GM21786 (cell line): ENCODE measurements at regions not wholly inside any gene's neighbourhood (a gene's known extent, or its start where the extent isn't known, plus 50 kb on each side); places are given as distances from the start of the nearest gene placed in this dataset.
"Not testable (repeated sequence)": the region's sequence is repeated elsewhere in the genome, so short reads cannot be mapped to it uniquely, and the experiment has no call there.

ENCODE experiments used
- ATAC-seq: cut with Tn5 transposase; IDR thresholded peaks from one replicate; pipeline ENCODE4 v1.9.1; 2021; ENCODE audit not compliant: unreplicated experiment

- no peak for ATAC-seq
These were observed 769.1 kb downstream of the CCDC85A start for GRCh38 chr2:56952871-56953270.

GRCh38 chr2:56960581-56960980, 776.8 kb downstream of the CCDC85A start:
- ATAC-seq, result no peak

- no peak for ATAC-seq
These were observed 778.9 kb downstream of the CCDC85A start for GRCh38 chr2:56962673-56963072.

GRCh38 chr2:56969513-56969912, 785.7 kb downstream of the CCDC85A start:
- ATAC-seq, result no peak

- no peak for ATAC-seq
These were observed 787.7 kb downstream of the CCDC85A start for GRCh38 chr2:56971383-56971974.

GRCh38 chr2:56981554-56981953, 797.8 kb downstream of the CCDC85A start:
- ATAC-seq, result no peak

GRCh38 chr2:56985609-56986008, 801.8 kb downstream of the CCDC85A start:
- no peak for ATAC-seq

- no peak for ATAC-seq
These were observed 838.7 kb downstream of the CCDC85A start for GRCh38 chr2:57022496-57022895.

GRCh38 chr2:57044931-57045635, 861.3 kb downstream of the CCDC85A start:
- ATAC-seq, result no peak

- ATAC-seq, result no peak
These were observed 865.5 kb downstream of the CCDC85A start for GRCh38 chr2:57049273-57049672.

GRCh38 chr2:57050007-57050406, 866.2 kb downstream of the CCDC85A start:
- ATAC-seq, result no peak

- not testable (repeated sequence) for ATAC-seq
These were observed 882.5 kb downstream of the CCDC85A start for GRCh38 chr2:57066301-57066700.

GRCh38 chr2:57075226-57075625, 891.4 kb downstream of the CCDC85A start:
- ATAC-seq, result no peak

GRCh38 chr2:57080035-57080434, 896.2 kb downstream of the CCDC85A start:
- no peak for ATAC-seq

GRCh38 chr2:57084697-57085281, 901.0 kb downstream of the CCDC85A start:
- ATAC-seq, result no peak

- ATAC-seq, result no peak
These were observed 909.2 kb downstream of the CCDC85A start for GRCh38 chr2:57093020-57093419.

- no peak for ATAC-seq
These were observed 914.1 kb downstream of the CCDC85A start for GRCh38 chr2:57097855-57098254.

- ATAC-seq, result no peak
These were observed 916.6 kb downstream of the CCDC85A start for GRCh38 chr2:57100436-57100835.

- no peak for ATAC-seq
These were observed 921.9 kb downstream of the CCDC85A start for GRCh38 chr2:57105694-57106093.

GRCh38 chr2:57107353-57107752, 923.6 kb downstream of the CCDC85A start:
- ATAC-seq, result no peak

- no peak for ATAC-seq
These were observed 927.7 kb downstream of the CCDC85A start for GRCh38 chr2:57111531-57111930.

- ATAC-seq, result no peak
These were observed 927.5 kb upstream of the VRK2 start for GRCh38 chr2:57119141-57119540.
